Osteoblast (primary cell): ENCODE measurements at regions not wholly inside any gene's neighbourhood (a gene's known extent, or its start where the extent isn't known, plus 50 kb on each side); places are given as distances from the start of the nearest gene placed in this dataset.

ENCODE experiments used
- DNase-seq: peaks from one replicate; pipeline ENCODE4 v3.0.0; 2011; ENCODE audit warnings: low spot score, mixed read lengths; ENCODE audit not compliant: insufficient read length; ENCODE audit errors: missing footprints
- H2AFZ ChIP-seq: 2 replicates; pipeline ENCODE4 v1.6.0; 2011; ENCODE audit warnings: mild to moderate bottlenecking, low read length
- H3K27ac ChIP-seq: 2 replicates; pipeline ENCODE4 v1.5.1; 2011; ENCODE audit warnings: mild to moderate bottlenecking, low read depth, low read length, moderate library complexity
- H3K27me3 ChIP-seq: 2 replicates; pipeline ENCODE4 v1.6.0; 2012; ENCODE audit warnings: mild to moderate bottlenecking, control low read depth, inconsistent platforms, low read length, moderate library complexity; ENCODE audit not compliant: insufficient read depth
- H3K36me3 ChIP-seq: 2 replicates; pipeline ENCODE4 v1.5.1; 2011; ENCODE audit warnings: mild to moderate bottlenecking, low read length, control low read depth, moderate library complexity; ENCODE audit not compliant: insufficient read depth
- H3K4me1 ChIP-seq: 2 replicates; pipeline ENCODE4 v1.5.1; 2011; ENCODE audit warnings: mild to moderate bottlenecking, low read length, control low read depth, moderate library complexity; ENCODE audit not compliant: insufficient read depth
- H3K4me2 ChIP-seq: 2 replicates; pipeline ENCODE4 v1.6.0; 2011; ENCODE audit warnings: mild to moderate bottlenecking, low read length; ENCODE audit not compliant: insufficient read depth
- H3K4me3 ChIP-seq: fragments of 200-600 bp; sonication (generic); 3 replicates; pipeline ENCODE4 v1.5.1; 2012; ENCODE audit warnings: mild to moderate bottlenecking, low read length, inconsistent platforms; ENCODE audit not compliant: insufficient read depth
- H3K79me2 ChIP-seq: 2 replicates; pipeline ENCODE4 v1.6.0; 2012; ENCODE audit warnings: mild to moderate bottlenecking, low read length, control low read depth, inconsistent platforms; ENCODE audit not compliant: insufficient read depth
- H3K9me3 ChIP-seq: 2 replicates; pipeline ENCODE4 v1.5.1; 2011; ENCODE audit warnings: low read depth, low read length, control low read depth
- H4K20me1 ChIP-seq: 2 replicates; pipeline ENCODE4 v1.6.0; 2012; ENCODE audit warnings: mild to moderate bottlenecking, low read length, control low read depth; ENCODE audit not compliant: insufficient read depth
- CTCF ChIP-seq: IDR thresholded peaks from 2 replicates; pipeline ENCODE4 v1.5.1; 2011; ENCODE audit warnings: mild to moderate bottlenecking, low read depth, low read length, moderate library complexity; ENCODE audit errors: extremely low read depth

DNA sequence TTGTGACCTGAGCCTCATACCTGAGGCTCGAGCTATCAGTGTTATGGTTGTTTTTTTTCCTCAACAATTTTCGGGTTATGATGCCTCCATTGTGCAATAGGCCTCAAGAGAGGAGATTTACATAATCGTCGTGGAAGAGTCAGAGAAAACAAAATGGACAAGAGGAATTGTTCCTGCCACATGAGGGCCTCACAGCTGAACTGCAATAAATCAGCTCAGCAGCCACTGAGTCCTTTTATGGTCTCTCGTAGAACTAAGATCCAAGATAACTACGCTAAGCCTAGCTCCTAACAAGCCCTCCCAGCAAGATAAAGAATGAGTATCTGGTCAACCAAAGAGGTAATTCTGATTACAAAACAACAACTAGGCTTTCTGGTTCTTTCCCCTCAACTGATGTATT is 336.8 kb downstream of the WDR11 start:
- Histone ChIP-seq H3K27me3 (no peaks in the 10 kb centered on the region), H3K4me1 (no peaks in the 10 kb centered on the region), H2AFZ (no peak overlapping the region), H3K4me3 (no peak overlapping the region), H3K9me3 (peaks cover 2% of the 10 kb centered on the region), H3K4me2 (no peak overlapping the region), H3K27ac (no peak overlapping the region), H4K20me1 (no peaks in the 10 kb centered on the region), H3K36me3 (no peaks in the 10 kb centered on the region), H3K79me2 (no peaks in the 10 kb centered on the region)
- no peak for TF ChIP-seq CTCF
- no peak for DNase-seq

GRCh38 chr10:121189066-121189465 is 337.9 kb downstream of the WDR11 start:
- Histone ChIP-seq H2AFZ (no peak overlapping the region), H3K9me3 (peaks cover 3% of the 10 kb centered on the region)

DNA sequence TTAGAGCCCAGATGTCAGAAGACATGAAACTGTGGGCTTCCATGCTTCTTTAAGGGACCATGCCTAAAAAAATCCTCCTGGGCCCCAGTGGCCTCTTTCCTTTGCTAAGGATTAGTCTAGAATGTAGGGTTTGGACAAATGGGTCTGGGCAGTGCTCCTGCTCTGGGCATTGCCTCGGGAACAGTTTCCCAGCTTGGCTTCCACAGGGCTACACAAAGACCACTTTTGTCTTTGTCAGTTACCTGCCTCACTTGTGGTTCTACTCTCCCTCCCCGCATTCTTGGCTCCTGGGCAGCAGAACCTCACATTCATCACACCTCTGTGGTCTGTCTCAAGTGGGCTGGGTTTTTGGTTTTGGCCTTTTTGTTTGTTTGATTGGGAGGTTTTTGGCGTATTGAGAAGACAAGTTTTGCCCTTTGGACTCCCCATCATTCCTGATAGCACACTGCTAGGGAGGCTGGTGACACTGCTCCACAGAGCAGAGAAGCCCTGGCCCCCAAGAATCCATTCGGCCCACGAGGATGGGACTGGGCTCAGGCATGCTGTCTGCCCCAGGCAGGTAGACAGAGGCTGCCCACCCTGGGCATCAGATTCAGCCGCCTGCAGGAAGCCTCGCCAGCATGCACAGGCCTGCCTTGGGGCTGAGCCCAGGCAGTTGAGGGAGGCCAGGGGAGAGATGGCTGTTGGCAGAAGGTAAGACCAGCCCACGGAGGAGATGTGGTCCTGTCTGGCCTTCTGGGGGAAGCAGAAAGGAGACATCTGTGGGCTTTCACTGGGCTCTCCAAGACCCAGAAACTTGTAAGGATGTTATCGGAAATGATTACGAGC is 343.7 kb downstream of the WDR11 start:
- H3K4me2 ChIP-seq, result no peak overlapping the region
- H3K27me3 ChIP-seq, result no peaks in the 10 kb centered on the region
- H3K79me2 ChIP-seq, result no peaks in the 10 kb centered on the region
- H2AFZ ChIP-seq, result no peak overlapping the region
- no peak for TF ChIP-seq CTCF
- no peak overlapping the region for H3K27ac ChIP-seq
- H4K20me1 ChIP-seq, result no peaks in the 10 kb centered on the region
- H3K4me3 ChIP-seq, result no peak overlapping the region
- peaks cover 3% of the 10 kb centered on the region for H3K9me3 ChIP-seq
- DNase-seq, result no peak
- no peaks in the 10 kb centered on the region for H3K4me1 ChIP-seq
- no peaks in the 10 kb centered on the region for H3K36me3 ChIP-seq

More at GRCh38 chr10:121189066-121189465, 337.9 kb downstream of the WDR11 start:
- Histone ChIP-seq H3K4me2 (no peak overlapping the region), H3K4me3 (no peak overlapping the region), H3K4me1 (no peaks in the 10 kb centered on the region), H3K36me3 (no peaks in the 10 kb centered on the region), H3K27me3 (no peaks in the 10 kb centered on the region), H4K20me1 (no peaks in the 10 kb centered on the region), H3K79me2 (no peaks in the 10 kb centered on the region), H3K27ac (no peak overlapping the region)
- no peak for DNase-seq
- TF ChIP-seq CTCF, result no peak

GRCh38 chr10:121195524-121195910 is 344.4 kb downstream of the WDR11 start:
- no peak overlapping the region for H3K4me3 ChIP-seq
- no peaks in the 10 kb centered on the region for H3K4me1 ChIP-seq
- H2AFZ ChIP-seq, result no peak overlapping the region
- H4K20me1 ChIP-seq, result no peaks in the 10 kb centered on the region
- no peaks in the 10 kb centered on the region for H3K27me3 ChIP-seq
- H3K4me2 ChIP-seq, result no peak overlapping the region
- TF ChIP-seq CTCF, result no peak
- no peak overlapping the region for H3K27ac ChIP-seq
- H3K9me3 ChIP-seq, result peaks cover 3% of the 10 kb centered on the region
- H3K79me2 ChIP-seq, result no peaks in the 10 kb centered on the region
- DNase-seq, result no peak
- no peaks in the 10 kb centered on the region for H3K36me3 ChIP-seq
